ENCODE measurements at regions not wholly inside any gene's neighbourhood (a gene's known extent, or its start where the extent isn't known, plus 50 kb on each side); places are given as distances from the start of the nearest gene placed in this dataset.

GRCh38 chr7:67380326-67380725, 383.7 kb downstream of the TYW1 start (continued):
- TF ChIP-seq, protein P1, sequence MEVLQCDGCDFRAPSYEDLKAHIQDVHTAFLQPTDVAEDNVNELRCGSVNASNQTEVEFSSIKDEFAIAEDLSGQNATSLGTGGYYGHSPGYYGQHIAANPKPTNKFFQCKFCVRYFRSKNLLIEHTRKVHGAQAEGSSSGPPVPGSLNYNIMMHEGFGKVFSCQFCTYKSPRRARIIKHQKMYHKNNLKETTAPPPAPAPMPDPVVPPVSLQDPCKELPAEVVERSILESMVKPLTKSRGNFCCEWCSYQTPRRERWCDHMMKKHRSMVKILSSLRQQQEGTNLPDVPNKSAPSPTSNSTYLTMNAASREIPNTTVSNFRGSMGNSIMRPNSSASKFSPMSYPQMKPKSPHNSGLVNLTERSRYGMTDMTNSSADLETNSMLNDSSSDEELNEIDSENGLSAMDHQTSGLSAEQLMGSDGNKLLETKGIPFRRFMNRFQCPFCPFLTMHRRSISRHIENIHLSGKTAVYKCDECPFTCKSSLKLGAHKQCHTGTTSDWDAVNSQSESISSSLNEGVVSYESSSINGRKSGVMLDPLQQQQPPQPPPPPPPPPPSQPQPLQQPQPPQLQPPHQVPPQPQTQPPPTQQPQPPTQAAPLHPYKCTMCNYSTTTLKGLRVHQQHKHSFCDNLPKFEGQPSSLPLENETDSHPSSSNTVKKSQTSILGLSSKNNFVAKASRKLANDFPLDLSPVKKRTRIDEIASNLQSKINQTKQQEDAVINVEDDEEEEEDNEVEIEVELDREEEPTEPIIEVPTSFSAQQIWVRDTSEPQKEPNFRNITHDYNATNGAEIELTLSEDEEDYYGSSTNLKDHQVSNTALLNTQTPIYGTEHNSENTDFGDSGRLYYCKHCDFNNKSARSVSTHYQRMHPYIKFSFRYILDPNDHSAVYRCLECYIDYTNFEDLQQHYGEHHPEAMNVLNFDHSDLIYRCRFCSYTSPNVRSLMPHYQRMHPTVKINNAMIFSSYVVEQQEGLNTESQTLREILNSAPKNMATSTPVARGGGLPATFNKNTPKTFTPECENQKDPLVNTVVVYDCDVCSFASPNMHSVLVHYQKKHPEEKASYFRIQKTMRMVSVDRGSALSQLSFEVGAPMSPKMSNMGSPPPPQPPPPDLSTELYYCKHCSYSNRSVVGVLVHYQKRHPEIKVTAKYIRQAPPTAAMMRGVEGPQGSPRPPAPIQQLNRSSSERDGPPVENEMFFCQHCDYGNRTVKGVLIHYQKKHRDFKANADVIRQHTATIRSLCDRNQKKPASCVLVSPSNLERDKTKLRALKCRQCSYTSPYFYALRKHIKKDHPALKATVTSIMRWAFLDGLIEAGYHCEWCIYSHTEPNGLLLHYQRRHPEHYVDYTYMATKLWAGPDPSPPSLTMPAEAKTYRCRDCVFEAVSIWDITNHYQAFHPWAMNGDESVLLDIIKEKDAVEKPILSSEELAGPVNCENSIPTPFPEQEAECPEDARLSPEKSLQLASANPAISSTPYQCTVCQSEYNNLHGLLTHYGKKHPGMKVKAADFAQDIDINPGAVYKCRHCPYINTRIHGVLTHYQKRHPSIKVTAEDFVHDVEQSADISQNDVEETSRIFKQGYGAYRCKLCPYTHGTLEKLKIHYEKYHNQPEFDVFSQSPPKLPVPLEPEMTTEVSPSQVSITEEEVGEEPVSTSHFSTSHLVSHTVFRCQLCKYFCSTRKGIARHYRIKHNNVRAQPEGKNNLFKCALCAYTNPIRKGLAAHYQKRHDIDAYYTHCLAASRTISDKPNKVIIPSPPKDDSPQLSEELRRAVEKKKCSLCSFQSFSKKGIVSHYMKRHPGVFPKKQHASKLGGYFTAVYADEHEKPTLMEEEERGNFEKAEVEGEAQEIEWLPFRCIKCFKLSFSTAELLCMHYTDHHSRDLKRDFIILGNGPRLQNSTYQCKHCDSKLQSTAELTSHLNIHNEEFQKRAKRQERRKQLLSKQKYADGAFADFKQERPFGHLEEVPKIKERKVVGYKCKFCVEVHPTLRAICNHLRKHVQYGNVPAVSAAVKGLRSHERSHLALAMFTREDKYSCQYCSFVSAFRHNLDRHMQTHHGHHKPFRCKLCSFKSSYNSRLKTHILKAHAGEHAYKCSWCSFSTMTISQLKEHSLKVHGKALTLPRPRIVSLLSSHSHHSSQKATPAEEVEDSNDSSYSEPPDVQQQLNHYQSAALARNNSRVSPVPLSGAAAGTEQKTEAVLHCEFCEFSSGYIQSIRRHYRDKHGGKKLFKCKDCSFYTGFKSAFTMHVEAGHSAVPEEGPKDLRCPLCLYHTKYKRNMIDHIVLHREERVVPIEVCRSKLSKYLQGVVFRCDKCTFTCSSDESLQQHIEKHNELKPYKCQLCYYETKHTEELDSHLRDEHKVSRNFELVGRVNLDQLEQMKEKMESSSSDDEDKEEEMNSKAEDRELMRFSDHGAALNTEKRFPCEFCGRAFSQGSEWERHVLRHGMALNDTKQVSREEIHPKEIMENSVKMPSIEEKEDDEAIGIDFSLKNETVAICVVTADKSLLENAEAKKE (CRISPR knock-in tag; IDR thresholded peaks at IDR 0.05) = no peak
- TF ChIP-seq ZNF114 (CRISPR knock-in tag; IDR thresholded peaks at IDR 0.05) (no peak), CREB1 (CRISPR knock-in tag; IDR thresholded peaks at IDR 0.05; ENCODE audit: low read depth) (no peak)

DNA sequence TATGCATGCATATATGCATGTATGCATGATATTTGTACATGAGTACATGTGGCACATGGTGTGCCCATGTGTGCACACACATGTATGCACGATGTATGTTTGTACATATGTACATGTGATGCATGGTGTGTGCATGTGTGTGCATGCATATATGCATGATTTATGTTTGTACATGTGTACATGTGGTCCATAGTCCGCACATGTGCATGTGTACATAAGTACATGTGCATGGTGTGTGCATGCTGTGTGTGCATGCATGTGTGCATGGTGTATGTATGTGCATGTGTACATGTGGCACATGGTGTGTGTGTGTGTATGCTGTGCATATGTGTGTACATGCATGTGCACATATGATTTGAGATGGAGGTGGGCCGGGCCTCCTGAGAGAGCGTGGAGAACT, 384.2 kb downstream of the TYW1 start:
- peaks cover 8% of the 10 kb centered on the region; the same call in 1 of the 2 replicates for H3K9me2 ChIP-seq (ENCODE audit: insufficient read depth)
- Mint-ChIP-seq H3K4me3 (no peak overlapping the region), H3K9me3 (peaks cover 90% of the 10 kb centered on the region), H3K27me3 (ENCODE audit: insufficient read depth, low read depth, poor library complexity) (peaks cover 5% of the 10 kb centered on the region), H3K36me3 (ENCODE audit: low read depth) (peaks cover 29% of the 10 kb centered on the region; the same call in 2 of the 3 replicates), H3K4me1 (no peaks in the 10 kb centered on the region), H3K27ac (no peak overlapping the region)
- H2AFZ ChIP-seq = no peak overlapping the region
- H3K27ac ChIP-seq (ENCODE audit: low read depth) = no peak overlapping the region
- DNase-seq (ENCODE audit: low spot score) (no peak), ATAC-seq (no peak)
- H3K27me3 ChIP-seq (ENCODE audit: insufficient read depth) = peaks cover 5% of the 10 kb centered on the region; the same call in 1 of the 2 replicates
- H3K36me3 ChIP-seq (ENCODE audit: insufficient read depth) = no peaks in the 10 kb centered on the region
- H3K4me2 ChIP-seq = no peak overlapping the region
- peaks cover 16% of the 10 kb centered on the region for H3F3A ChIP-seq (replicated peaks; ENCODE audit: low read depth)
- H3K79me2 ChIP-seq (replicated peaks; ENCODE audit: insufficient read depth) = no peaks in the 10 kb centered on the region
- H3K4me1 ChIP-seq (ENCODE audit: insufficient read depth) = no peaks in the 10 kb centered on the region
- H4K20me1 ChIP-seq (replicated peaks; ENCODE audit: insufficient read depth) = no peaks in the 10 kb centered on the region
- no peak overlapping the region for H3K4me3 ChIP-seq
- TF ChIP-seq EZH2phosphoT487 (IDR thresholded peaks at IDR 0.05; ENCODE audit: unreplicated experiment) (no peak), ZNF114 (CRISPR knock-in tag; IDR thresholded peaks at IDR 0.05) (no peak), CREB1 (CRISPR knock-in tag; IDR thresholded peaks at IDR 0.05; ENCODE audit: low read depth) (no peak), STAT1 (IDR thresholded peaks at IDR 0.05; ENCODE audit: unreplicated experiment) (no peak)
- TF ChIP-seq, protein P2, sequence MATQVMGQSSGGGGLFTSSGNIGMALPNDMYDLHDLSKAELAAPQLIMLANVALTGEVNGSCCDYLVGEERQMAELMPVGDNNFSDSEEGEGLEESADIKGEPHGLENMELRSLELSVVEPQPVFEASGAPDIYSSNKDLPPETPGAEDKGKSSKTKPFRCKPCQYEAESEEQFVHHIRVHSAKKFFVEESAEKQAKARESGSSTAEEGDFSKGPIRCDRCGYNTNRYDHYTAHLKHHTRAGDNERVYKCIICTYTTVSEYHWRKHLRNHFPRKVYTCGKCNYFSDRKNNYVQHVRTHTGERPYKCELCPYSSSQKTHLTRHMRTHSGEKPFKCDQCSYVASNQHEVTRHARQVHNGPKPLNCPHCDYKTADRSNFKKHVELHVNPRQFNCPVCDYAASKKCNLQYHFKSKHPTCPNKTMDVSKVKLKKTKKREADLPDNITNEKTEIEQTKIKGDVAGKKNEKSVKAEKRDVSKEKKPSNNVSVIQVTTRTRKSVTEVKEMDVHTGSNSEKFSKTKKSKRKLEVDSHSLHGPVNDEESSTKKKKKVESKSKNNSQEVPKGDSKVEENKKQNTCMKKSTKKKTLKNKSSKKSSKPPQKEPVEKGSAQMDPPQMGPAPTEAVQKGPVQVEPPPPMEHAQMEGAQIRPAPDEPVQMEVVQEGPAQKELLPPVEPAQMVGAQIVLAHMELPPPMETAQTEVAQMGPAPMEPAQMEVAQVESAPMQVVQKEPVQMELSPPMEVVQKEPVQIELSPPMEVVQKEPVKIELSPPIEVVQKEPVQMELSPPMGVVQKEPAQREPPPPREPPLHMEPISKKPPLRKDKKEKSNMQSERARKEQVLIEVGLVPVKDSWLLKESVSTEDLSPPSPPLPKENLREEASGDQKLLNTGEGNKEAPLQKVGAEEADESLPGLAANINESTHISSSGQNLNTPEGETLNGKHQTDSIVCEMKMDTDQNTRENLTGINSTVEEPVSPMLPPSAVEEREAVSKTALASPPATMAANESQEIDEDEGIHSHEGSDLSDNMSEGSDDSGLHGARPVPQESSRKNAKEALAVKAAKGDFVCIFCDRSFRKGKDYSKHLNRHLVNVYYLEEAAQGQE (IDR thresholded peaks at IDR 0.05; ENCODE audit: unreplicated experiment) = no peak
- TF ChIP-seq, protein P1 (CRISPR knock-in tag; IDR thresholded peaks at IDR 0.05) = no peak
